ENCODE measurements at regions not wholly inside any gene's neighbourhood (a gene's known extent, or its start where the extent isn't known, plus 50 kb on each side); places are given as distances from the start of the nearest gene placed in this dataset.

DNA sequence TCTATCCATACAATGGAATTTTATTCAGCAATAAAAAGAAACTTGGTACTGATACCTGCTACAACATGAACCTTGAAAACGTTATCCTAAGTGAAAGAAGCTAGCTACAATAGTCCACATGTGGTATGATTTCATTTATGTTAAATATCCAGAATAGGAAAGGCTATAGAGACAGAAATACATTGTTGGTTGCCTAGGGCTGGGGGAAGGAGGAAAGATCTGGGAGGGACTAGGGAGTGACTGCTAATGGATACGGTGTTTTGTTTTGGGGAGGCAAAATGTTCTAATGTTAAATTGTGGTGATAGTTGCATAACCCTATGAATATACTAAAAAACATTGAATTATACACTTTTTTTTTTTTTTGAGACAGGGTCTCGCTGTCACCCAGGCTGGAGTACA is 141.1 kb upstream of the ARX start:
- ATAC-seq (replicated peaks in 1 of 2): no peak
- H3K27me3 Mint-ChIP-seq (ENCODE audit: low read depth): peaks cover 21% of the 10 kb centered on the region
- no peaks in the 10 kb centered on the region for H3K9me3 Mint-ChIP-seq
- H3K4me3 Mint-ChIP-seq: no peak overlapping the region
- no peak for DNase-seq
- H3K36me3 Mint-ChIP-seq (ENCODE audit: insufficient read depth in 2 of 2): no peaks in the 10 kb centered on the region
- no peaks in the 10 kb centered on the region for H3K4me1 Mint-ChIP-seq (ENCODE audit: low read depth)
- H3K27ac Mint-ChIP-seq: no peak overlapping the region

DNA sequence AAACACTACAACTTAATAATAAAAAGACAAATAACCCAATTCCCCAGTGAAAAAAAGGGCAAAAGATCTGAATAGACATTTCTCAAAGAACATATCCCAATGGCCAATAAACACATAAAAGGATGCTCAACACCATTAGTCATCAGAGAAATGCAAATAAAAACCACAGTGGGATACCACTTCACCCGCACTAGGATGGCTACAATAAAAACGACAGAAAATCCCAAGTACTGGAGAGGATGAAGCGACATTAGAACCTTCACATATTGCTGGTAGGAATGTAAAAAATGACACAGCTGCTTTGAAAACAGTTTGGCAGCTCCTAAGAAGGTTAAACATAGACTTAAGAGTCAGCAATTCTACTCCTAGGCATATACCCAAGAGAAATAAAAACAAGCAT is 140.6 kb upstream of the ARX start:
- Mint-ChIP-seq H3K4me3 (no peak overlapping the region), H3K9me3 (no peaks in the 10 kb centered on the region), H3K36me3 (ENCODE audit: insufficient read depth in 2 of 2) (no peaks in the 10 kb centered on the region), H3K4me1 (ENCODE audit: low read depth) (no peaks in the 10 kb centered on the region), H3K27ac (no peak overlapping the region), H3K27me3 (ENCODE audit: low read depth) (peaks cover 24% of the 10 kb centered on the region)
- no peak for DNase-seq
- no peak for ATAC-seq (replicated peaks in 1 of 2)

DNA sequence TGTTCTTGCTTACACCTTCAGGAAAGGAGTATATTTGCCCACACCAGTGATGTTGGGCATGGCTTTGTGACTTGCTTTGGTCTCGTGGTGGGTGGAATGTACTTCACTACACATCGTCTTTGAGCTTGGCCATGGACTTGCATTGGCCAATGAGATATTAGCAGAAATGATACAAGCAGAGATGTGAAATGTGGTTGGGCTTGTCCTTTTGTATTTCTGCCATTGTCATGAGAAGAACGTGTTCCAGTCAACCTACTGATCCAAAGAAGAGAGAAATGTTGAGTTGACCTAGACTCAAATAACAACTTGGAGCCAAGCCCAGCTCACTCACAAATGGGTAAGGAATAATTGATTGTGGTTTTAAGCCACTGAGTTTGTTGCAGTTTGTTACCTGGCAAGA is 138.4 kb upstream of the ARX start:
- Mint-ChIP-seq H3K36me3 (ENCODE audit: insufficient read depth in 2 of 2) (no peaks in the 10 kb centered on the region), H3K4me3 (no peak overlapping the region), H3K27me3 (ENCODE audit: low read depth) (peaks cover 26% of the 10 kb centered on the region), H3K9me3 (no peaks in the 10 kb centered on the region), H3K27ac (no peak overlapping the region), H3K4me1 (ENCODE audit: low read depth) (no peaks in the 10 kb centered on the region)
- no peak for DNase-seq
- no peak for ATAC-seq (replicated peaks in 1 of 2)

DNA sequence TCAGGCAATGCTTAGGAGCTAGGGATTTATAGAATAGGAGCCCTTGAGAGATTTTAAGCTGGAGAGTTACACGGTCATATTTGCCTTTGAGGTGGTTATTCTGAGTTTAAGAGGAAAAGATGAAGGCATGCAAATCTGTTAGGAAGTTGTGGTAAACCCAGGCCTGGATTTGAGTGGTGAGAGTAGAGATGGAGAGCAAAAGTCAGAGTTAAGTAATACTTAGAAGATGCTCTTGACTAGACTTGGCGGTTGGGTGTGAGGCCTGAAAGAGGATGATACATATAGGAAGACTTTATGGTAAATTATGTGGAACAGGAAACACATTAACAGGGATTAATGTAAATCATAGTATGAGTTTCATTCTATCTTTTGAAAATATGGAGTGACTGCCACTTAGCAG is 136.0 kb upstream of the ARX start:
- H3K36me3 Mint-ChIP-seq (ENCODE audit: insufficient read depth in 2 of 2): no peaks in the 10 kb centered on the region
- H3K27ac Mint-ChIP-seq: no peak overlapping the region
- ATAC-seq (replicated peaks in 1 of 2) (no peak), DNase-seq (no peak)
- peaks cover 28% of the 10 kb centered on the region for H3K27me3 Mint-ChIP-seq (ENCODE audit: low read depth)
- H3K4me1 Mint-ChIP-seq (ENCODE audit: low read depth): no peaks in the 10 kb centered on the region
- no peaks in the 10 kb centered on the region for H3K9me3 Mint-ChIP-seq
- H3K4me3 Mint-ChIP-seq: no peak overlapping the region

DNA sequence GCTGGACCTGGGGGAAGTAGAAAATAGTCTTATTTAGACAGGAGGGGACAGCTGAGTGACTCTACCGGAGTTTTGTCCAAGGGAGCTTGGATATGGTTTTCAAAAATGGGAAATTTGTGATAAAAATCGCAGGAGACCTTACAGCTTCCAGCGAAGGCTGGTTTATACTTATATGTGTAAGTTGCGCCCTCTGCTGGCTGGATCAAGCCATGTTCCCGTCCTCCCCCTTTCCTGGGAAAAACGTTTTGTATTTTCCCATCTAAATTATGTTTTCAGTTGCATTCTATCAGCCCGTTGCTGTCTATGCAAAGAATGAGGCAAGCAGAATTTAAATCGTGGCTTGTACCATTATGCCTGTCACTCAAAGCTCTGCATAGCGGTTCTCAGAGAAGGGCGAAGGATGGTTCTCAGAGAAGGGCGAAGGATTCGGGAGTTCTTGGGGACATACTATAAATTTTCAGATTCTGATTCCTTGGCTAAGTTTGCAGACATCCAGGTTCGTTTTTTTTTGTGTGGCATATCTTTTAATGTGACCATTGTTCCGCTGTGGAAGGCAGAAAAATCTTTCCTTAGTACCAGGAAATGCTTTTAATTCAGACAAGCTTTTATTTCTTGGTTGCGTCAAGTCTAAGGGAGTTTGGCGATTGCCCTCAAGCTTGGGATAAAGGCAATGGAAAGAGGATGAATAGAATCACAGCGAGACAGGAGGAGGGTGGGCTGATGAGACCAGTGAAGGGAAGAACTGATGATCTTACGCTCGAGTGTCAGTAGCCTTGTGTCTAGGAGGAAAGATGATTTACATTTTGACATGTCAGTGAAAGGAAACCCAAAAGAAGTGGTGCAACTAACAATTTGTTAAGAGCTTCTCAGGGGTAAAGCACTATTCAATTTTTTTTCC is 128.5 kb upstream of the ARX start:
- no peak for ATAC-seq (replicated peaks in 1 of 2)
- Mint-ChIP-seq H3K4me1 (ENCODE audit: low read depth) (no peaks in the 10 kb centered on the region), H3K36me3 (ENCODE audit: insufficient read depth in 2 of 2) (no peaks in the 10 kb centered on the region), H3K4me3 (peak overlapping the region in 1 of 2 donors; percentile 29), H3K27me3 (ENCODE audit: low read depth) (peaks cover 26% of the 10 kb centered on the region), H3K27ac (no peak overlapping the region), H3K9me3 (no peaks in the 10 kb centered on the region)
- peak; percentile 14 to 36 for DNase-seq

DNA sequence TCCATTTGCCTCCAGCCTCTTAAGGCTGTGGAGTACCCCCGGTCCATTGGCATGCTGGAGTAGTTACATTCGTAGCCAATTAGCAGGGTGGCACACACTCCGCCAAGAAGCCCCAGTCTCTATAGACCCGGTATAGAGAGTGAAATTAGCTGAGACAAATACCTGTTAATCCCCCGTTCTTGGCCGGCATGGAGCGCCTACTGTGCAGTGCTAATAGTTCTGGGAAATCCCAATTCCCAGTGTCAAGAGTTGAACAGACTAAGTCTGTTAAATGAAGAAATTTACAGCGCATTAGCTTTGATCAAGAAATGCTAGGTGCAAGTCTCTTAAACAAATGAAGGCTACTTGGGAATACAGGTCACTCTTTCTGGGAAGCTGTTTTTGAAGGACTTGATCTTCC is 127.8 kb upstream of the ARX start:
- Mint-ChIP-seq H3K27ac (no peak overlapping the region), H3K36me3 (ENCODE audit: insufficient read depth in 2 of 2) (no peaks in the 10 kb centered on the region), H3K9me3 (no peaks in the 10 kb centered on the region), H3K4me1 (ENCODE audit: low read depth) (no peaks in the 10 kb centered on the region), H3K4me3 (no peak overlapping the region), H3K27me3 (ENCODE audit: low read depth) (peaks cover 19% of the 10 kb centered on the region)
- no peak for DNase-seq
- ATAC-seq (replicated peaks in 1 of 2): no peak

DNA sequence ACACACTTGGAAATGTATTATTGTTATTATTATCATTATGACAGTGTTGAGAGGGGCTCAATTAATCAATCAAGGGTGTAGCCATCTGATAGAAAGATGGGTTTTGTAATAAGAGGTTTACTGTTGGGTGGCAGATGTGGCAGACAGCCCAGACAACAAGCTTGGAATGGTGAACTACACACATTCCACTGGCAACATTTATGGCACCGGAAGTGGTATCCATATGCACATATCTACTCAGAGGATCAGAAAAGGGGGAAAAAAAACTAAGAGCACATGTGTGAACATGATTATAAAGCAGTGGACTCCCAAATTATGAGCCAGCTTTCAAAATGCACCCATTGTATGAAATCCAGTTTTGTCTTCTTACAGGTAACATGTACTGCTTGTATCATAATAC is 125.9 kb upstream of the ARX start:
- Mint-ChIP-seq H3K27me3 (ENCODE audit: low read depth) (peaks cover 16% of the 10 kb centered on the region), H3K4me1 (ENCODE audit: low read depth) (no peaks in the 10 kb centered on the region), H3K4me3 (no peak overlapping the region), H3K27ac (no peak overlapping the region), H3K36me3 (ENCODE audit: insufficient read depth in 2 of 2) (no peaks in the 10 kb centered on the region), H3K9me3 (no peaks in the 10 kb centered on the region)
- no peak for DNase-seq
- ATAC-seq (replicated peaks in 1 of 2): no peak

DNA sequence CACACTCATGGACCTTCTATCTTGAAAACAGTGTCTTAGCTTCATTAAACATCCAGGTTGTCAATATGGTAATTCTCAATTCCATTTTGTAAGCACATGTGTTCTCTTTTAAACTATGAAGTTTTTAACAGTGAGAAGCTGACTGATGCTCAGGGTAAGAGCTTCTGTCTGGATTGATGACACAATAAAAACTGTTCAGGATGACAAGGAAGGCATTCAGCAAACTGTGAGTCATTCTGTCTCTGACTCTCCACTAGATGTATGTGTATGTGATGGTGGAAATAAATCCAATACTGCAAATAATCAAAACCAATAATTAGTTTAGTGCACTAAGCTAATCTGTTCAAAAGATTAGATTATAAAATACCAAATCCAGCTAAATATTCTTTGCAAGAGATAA is 115.3 kb upstream of the ARX start:
- Mint-ChIP-seq H3K27me3 (ENCODE audit: low read depth) (peaks cover 39% of the 10 kb centered on the region), H3K4me3 (no peak overlapping the region), H3K36me3 (ENCODE audit: insufficient read depth in 2 of 2) (no peaks in the 10 kb centered on the region)

DNA sequence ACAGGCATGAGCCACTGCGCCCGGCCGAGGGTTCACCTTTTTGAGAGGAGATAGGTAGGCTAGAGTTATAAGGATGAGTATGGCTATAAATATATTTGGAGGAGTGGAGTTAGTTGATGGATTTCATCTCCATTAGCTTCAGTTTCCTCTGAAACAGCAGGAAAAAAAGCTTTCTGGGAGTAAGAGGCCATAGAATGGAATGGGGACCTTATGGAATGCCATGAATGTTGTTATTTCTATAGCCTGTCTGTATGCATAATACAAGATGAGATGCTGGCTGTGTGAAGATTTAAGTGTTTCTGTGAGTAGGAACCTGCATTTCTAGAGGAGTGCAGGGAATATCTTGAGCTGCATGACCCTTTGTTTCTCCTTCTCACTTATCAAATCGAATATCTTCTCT is 114.9 kb upstream of the ARX start:
- ATAC-seq (replicated peaks in 1 of 2): no peak
- Mint-ChIP-seq H3K27ac (no peak overlapping the region), H3K4me1 (ENCODE audit: low read depth) (no peaks in the 10 kb centered on the region), H3K36me3 (ENCODE audit: insufficient read depth in 2 of 2) (no peaks in the 10 kb centered on the region), H3K27me3 (ENCODE audit: low read depth) (peaks cover 39% of the 10 kb centered on the region), H3K4me3 (no peak overlapping the region), H3K9me3 (no peaks in the 10 kb centered on the region)
- DNase-seq: no peak

More for the DNA sequence above, 115.3 kb upstream of the ARX start:
- Mint-ChIP-seq H3K4me1 (ENCODE audit: low read depth) (no peaks in the 10 kb centered on the region), H3K27ac (no peak overlapping the region), H3K9me3 (no peaks in the 10 kb centered on the region)
- ATAC-seq (replicated peaks in 1 of 2) (no peak), DNase-seq (no peak)

DNA sequence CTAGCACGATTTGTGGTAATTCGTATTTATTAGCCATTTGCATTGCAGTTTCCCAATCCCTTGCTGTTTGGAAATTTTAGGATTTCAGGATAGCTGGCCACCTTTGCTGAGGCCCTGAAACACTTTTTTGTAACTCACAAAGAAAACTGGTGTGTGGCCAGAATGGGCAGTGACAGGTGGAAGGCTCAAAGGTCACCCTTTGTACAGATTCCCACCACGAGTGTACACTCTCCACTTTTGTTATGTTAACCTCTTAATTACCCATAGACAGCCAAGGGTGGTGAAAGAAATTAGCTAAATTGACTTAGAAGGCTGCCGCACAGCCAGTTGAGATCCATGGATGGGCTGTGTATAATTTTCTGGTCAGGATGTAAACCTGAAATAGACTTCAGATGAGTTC is 109.7 kb upstream of the ARX start:
- DNase-seq (no peak), ATAC-seq (replicated peaks in 1 of 2) (no peak)
- peaks cover 26% of the 10 kb centered on the region for H3K27me3 Mint-ChIP-seq (ENCODE audit: low read depth)
- H3K4me3 Mint-ChIP-seq: no peak overlapping the region
- no peak overlapping the region for H3K27ac Mint-ChIP-seq
- H3K36me3 Mint-ChIP-seq (ENCODE audit: insufficient read depth in 2 of 2): peaks cover 0 to 3% of the 10 kb centered on the region in 2 donors
- peaks cover 0 to 2% of the 10 kb centered on the region in 2 donors for H3K9me3 Mint-ChIP-seq
- H3K4me1 Mint-ChIP-seq (ENCODE audit: low read depth): no peaks in the 10 kb centered on the region

DNA sequence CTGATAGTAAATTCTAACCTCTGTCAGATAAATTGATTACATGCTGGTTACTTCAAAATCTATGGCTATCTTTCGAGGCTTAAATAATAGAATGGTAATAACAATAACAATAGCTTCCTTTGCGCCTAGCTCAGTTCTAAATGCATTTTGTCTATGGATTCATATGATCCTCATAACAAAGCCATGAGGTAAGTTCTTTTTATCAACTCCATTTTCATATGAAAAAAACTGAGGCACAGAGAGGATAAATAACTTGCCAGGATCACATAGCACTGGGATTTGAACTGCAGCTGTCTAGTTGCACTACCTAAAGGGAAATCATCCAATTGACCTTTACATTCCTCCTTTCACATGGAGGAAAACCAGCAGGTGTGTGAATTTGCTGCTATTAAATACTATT is 108.6 kb upstream of the ARX start:
- peaks cover 0 to 2% of the 10 kb centered on the region in 2 donors for H3K9me3 Mint-ChIP-seq
- DNase-seq (no peak), ATAC-seq (replicated peaks in 1 of 2) (no peak)
- peaks cover 0 to 3% of the 10 kb centered on the region in 2 donors for H3K36me3 Mint-ChIP-seq (ENCODE audit: insufficient read depth in 2 of 2)
- H3K4me3 Mint-ChIP-seq: no peak overlapping the region
- H3K4me1 Mint-ChIP-seq (ENCODE audit: low read depth): no peaks in the 10 kb centered on the region
- peaks cover 26% of the 10 kb centered on the region for H3K27me3 Mint-ChIP-seq (ENCODE audit: low read depth)
- no peak overlapping the region for H3K27ac Mint-ChIP-seq

DNA sequence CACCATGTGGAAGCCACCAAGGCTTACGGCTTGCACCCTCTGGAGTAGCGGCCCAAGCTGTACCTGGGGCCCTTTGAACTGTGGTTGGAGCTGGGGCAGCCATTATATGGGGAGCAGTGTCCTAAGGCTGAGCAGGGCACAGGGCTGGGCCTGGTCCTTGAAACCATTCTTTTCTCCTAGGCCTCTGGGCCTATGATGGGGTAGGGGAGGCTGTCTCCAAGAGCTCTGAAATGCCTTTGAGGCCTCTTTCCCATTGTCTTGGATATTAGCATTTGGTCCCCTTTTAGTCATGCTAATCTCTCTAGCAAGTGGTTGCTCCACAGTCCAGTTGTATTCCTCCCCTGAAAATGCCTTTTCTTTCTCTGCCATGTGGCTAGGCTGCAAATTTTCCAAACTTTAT is 96.4 kb upstream of the ARX start:
- Mint-ChIP-seq H3K9me3 (peaks cover 0 to 3% of the 10 kb centered on the region in 2 donors), H3K4me3 (no peak overlapping the region), H3K4me1 (ENCODE audit: low read depth) (no peaks in the 10 kb centered on the region), H3K36me3 (ENCODE audit: insufficient read depth in 2 of 2) (no peaks in the 10 kb centered on the region), H3K27me3 (ENCODE audit: low read depth) (no peaks in the 10 kb centered on the region), H3K27ac (no peak overlapping the region)
- DNase-seq: no peak
- ATAC-seq (replicated peaks in 1 of 2): no peak

DNA sequence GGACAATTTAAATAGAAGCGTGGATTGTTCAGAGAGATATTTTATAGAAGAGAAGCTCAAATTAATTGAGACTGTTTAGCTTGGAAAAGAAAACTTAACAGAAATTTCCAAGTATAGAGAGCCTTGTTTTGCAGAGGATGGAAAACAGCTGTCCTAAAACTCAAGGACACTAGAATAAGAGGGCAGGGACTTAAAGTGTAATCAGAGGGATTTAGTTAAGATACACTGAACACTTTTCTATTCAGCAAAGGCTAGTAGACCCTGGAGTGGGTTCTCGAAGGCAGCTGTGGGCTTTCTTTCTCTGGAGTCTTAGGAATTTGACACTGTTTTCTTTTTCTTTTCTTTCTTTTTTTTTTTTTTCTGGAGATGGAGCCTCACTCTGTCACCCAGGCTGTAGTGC is 92.7 kb upstream of the ARX start:
- Mint-ChIP-seq H3K27me3 (ENCODE audit: low read depth) (no peaks in the 10 kb centered on the region), H3K4me1 (ENCODE audit: low read depth) (no peaks in the 10 kb centered on the region), H3K27ac (no peak overlapping the region), H3K36me3 (ENCODE audit: insufficient read depth in 2 of 2) (no peaks in the 10 kb centered on the region), H3K4me3 (no peak overlapping the region), H3K9me3 (peaks cover 0 to 3% of the 10 kb centered on the region in 2 donors)
- DNase-seq (no peak), ATAC-seq (replicated peaks in 1 of 2) (no peak)

DNA sequence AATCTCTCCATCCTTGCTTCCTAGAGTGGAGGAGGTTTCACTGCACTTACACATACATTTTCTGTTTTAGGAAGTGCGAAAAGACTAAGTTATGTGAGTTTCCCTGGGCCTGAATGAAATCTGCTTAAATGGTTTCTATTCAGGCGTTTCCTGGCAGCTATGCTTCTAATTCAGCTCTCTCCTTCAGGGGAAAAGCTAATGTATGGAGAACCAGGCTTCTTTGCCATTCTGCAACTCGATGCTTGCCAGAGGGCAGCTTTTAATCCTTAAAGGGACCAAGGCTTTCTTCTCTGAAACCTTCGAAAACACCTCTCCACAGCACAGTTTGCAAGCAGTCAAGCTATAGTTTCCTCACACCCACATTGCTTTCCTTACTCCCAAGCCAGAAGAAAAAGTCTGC is 89.5 kb upstream of the ARX start:
- Mint-ChIP-seq H3K36me3 (ENCODE audit: insufficient read depth in 2 of 2) (no peaks in the 10 kb centered on the region), H3K9me3 (no peaks in the 10 kb centered on the region), H3K4me1 (ENCODE audit: low read depth) (no peaks in the 10 kb centered on the region), H3K27ac (no peak overlapping the region), H3K27me3 (ENCODE audit: low read depth) (no peaks in the 10 kb centered on the region), H3K4me3 (no peak overlapping the region)
- no peak for ATAC-seq (replicated peaks in 1 of 2)
- DNase-seq: no peak

Measured in activated T-cell treated with anti-CD3 and anti-CD28 coated beads, Interleukin-2, amount 50 U/mL, for 72 hours (primary cell).